ENCODE measurements at regions not wholly inside any gene's neighbourhood (a gene's known extent, or its start where the extent isn't known, plus 50 kb on each side); places are given as distances from the start of the nearest gene placed in this dataset.

GRCh38 chr6:77403424-77403823, 59.9 kb downstream of the HTR1B start:
- DNase-seq (ENCODE audit: low spot score) = peak; percentile 2

GRCh38 chr6:77401231-77401630, 62.1 kb downstream of the HTR1B start:
- DNase-seq (ENCODE audit: low spot score) = no peak

- no peak for DNase-seq (ENCODE audit: low spot score)
Observed at GRCh38 chr6:77397561-77397960, 65.7 kb downstream of the HTR1B start.

- no peak for DNase-seq (ENCODE audit: low spot score)
Observed at GRCh38 chr6:77389402-77389801, 73.9 kb downstream of the HTR1B start.

GRCh38 chr6:77383026-77383425, 80.3 kb downstream of the HTR1B start:
- DNase-seq (ENCODE audit: low spot score) = no peak

GRCh38 chr6:77373955-77374354, 89.3 kb downstream of the HTR1B start:
- DNase-seq (ENCODE audit: low spot score) = no peak

- DNase-seq (ENCODE audit: low spot score) = no peak
Observed at GRCh38 chr6:77371748-77372147, 91.5 kb downstream of the HTR1B start.

GRCh38 chr6:77368660-77369313, 94.5 kb downstream of the HTR1B start:
- DNase-seq (ENCODE audit: low spot score) = no peak

- no peak for DNase-seq (ENCODE audit: low spot score)
Observed at GRCh38 chr6:77366798-77367197, 96.5 kb downstream of the HTR1B start.

GRCh38 chr6:77363702-77364101, 99.6 kb downstream of the HTR1B start:
- DNase-seq (ENCODE audit: low spot score) = no peak

GRCh38 chr6:77362055-77362454, 101.2 kb downstream of the HTR1B start:
- no peak for DNase-seq (ENCODE audit: low spot score)

- no peak for DNase-seq (ENCODE audit: low spot score)
Observed at GRCh38 chr6:77361018-77361417, 102.3 kb downstream of the HTR1B start.

GRCh38 chr6:77356821-77357220, 106.5 kb downstream of the HTR1B start:
- DNase-seq (ENCODE audit: low spot score) = no peak

GRCh38 chr6:77354581-77354980, 108.7 kb downstream of the HTR1B start:
- DNase-seq (ENCODE audit: low spot score) = no peak

GRCh38 chr6:77353129-77353528, 110.2 kb downstream of the HTR1B start:
- DNase-seq (ENCODE audit: low spot score) = no peak

GRCh38 chr6:77341058-77341986, 122.0 kb downstream of the HTR1B start:
- DNase-seq (ENCODE audit: low spot score) = no peak

GRCh38 chr6:77340331-77340730, 123.0 kb downstream of the HTR1B start:
- DNase-seq (ENCODE audit: low spot score) = no peak

GRCh38 chr6:77339926-77340325, 123.4 kb downstream of the HTR1B start:
- DNase-seq (ENCODE audit: low spot score) = no peak

GRCh38 chr6:77337392-77337791, 125.9 kb downstream of the HTR1B start:
- no peak for DNase-seq (ENCODE audit: low spot score)

GRCh38 chr6:77334093-77334492, 129.2 kb downstream of the HTR1B start:
- DNase-seq (ENCODE audit: low spot score) = no peak

- DNase-seq (ENCODE audit: low spot score) = no peak
Observed at GRCh38 chr6:77332915-77333623, 130.2 kb downstream of the HTR1B start.

- no peak for DNase-seq (ENCODE audit: low spot score)
Observed at GRCh38 chr6:77326711-77327110, 136.6 kb downstream of the HTR1B start.

- DNase-seq (ENCODE audit: low spot score) = no peak
Observed at GRCh38 chr6:77326029-77326428, 137.3 kb downstream of the HTR1B start.

Data from AG08395 (cell line).